NB4 (cell line): ENCODE measurements at regions not wholly inside any gene's neighbourhood (a gene's known extent, or its start where the extent isn't known, plus 50 kb on each side); places are given as distances from the start of the nearest gene placed in this dataset.

ENCODE experiments used
- MYC ChIP-seq: IDR thresholded peaks from 2 replicates; pipeline ENCODE4 v1.6.1; 2011; ENCODE audit warnings: low read depth, low read length
- TF ChIP-seq, protein P1 (sequence below): IDR thresholded peaks from one replicate; pipeline ENCODE4 v1.5.1; 2012; ENCODE audit warnings: low read depth, low read length

GRCh38 chr5:155125551-155126095, 112.1 kb downstream of the KIF4B start:
- TF ChIP-seq, protein P1, sequence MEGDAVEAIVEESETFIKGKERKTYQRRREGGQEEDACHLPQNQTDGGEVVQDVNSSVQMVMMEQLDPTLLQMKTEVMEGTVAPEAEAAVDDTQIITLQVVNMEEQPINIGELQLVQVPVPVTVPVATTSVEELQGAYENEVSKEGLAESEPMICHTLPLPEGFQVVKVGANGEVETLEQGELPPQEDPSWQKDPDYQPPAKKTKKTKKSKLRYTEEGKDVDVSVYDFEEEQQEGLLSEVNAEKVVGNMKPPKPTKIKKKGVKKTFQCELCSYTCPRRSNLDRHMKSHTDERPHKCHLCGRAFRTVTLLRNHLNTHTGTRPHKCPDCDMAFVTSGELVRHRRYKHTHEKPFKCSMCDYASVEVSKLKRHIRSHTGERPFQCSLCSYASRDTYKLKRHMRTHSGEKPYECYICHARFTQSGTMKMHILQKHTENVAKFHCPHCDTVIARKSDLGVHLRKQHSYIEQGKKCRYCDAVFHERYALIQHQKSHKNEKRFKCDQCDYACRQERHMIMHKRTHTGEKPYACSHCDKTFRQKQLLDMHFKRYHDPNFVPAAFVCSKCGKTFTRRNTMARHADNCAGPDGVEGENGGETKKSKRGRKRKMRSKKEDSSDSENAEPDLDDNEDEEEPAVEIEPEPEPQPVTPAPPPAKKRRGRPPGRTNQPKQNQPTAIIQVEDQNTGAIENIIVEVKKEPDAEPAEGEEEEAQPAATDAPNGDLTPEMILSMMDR: no peak
- TF ChIP-seq MYC: no peak
